Esophagus muscularis mucosa (tissue), 4 donors: ENCODE measurements at regions not wholly inside any gene's neighbourhood (a gene's known extent, or its start where the extent isn't known, plus 50 kb on each side); places are given as distances from the start of the nearest gene placed in this dataset.

ENCODE experiments used
- CTCF ChIP-seq, 3 experiments: fragments of 200-600 bp in 2 of 3; fragments of 450-650 bp in 1 of 3; sonication (generic) in 2 of 3; IDR thresholded peaks; one replicate each; pipeline ENCODE4 v1.5.1; 2017 to 2019; ENCODE audit warnings: antibody characterized with exemption in 3 of 3, mild to moderate bottlenecking in 2 of 3, moderate library complexity in 1 of 3
- EP300 ChIP-seq: sonication (generic); formaldehyde crosslinking; IDR thresholded peaks from one replicate; pipeline ENCODE4 v1.6.1; 2017; ENCODE audit warnings: antibody characterized with exemption
- POLR2A ChIP-seq: fragments of 450-650 bp; IDR thresholded peaks from one replicate; pipeline ENCODE4 v1.6.1; 2017; ENCODE audit warnings: antibody characterized with exemption, moderate library complexity, mild to moderate bottlenecking, low read depth

- TF ChIP-seq CTCF (IDR thresholded peaks at IDR 0.05): no peak
- TF ChIP-seq POLR2A: no peak
- no peak for TF ChIP-seq EP300
Observed at GRCh38 chr15:62809115-62809967, 233.2 kb upstream of the TPM1 start.
